GM12891 (cell line): ENCODE measurements at regions not wholly inside any gene's neighbourhood (a gene's known extent, or its start where the extent isn't known, plus 50 kb on each side); places are given as distances from the start of the nearest gene placed in this dataset.

Source experiments
- POLR2A ChIP-seq: IDR thresholded peaks from 2 replicates; pipeline ENCODE4 v1.6.1; 2011; ENCODE audit warnings: low read depth, low read length, control low read depth
- POLR2AphosphoS5 ChIP-seq: IDR thresholded peaks from 2 replicates; pipeline ENCODE4 v1.6.1; 2011; ENCODE audit warnings: low read depth, low read length, control low read depth
- TAF1 ChIP-seq: IDR thresholded peaks from 2 replicates; pipeline ENCODE4 v1.6.1; 2011; ENCODE audit warnings: low read depth, low read length, control low read depth

GRCh38 chrX:10055430-10055829 lies 88.3 kb downstream of the CLDN34 start:
- TF ChIP-seq POLR2AphosphoS5 (no peak), POLR2A (no peak), TAF1 (no peak)
